ENCODE measurements at regions not wholly inside any gene's neighbourhood (a gene's known extent, or its start where the extent isn't known, plus 50 kb on each side); places are given as distances from the start of the nearest gene placed in this dataset.
A peak's percentile ranks its signal among the peaks of the same experiment; 100 is the strongest.
"Not testable (repeated sequence)": the region's sequence is repeated elsewhere in the genome, so short reads cannot be mapped to it uniquely, and the experiment has no call there.

DNA sequence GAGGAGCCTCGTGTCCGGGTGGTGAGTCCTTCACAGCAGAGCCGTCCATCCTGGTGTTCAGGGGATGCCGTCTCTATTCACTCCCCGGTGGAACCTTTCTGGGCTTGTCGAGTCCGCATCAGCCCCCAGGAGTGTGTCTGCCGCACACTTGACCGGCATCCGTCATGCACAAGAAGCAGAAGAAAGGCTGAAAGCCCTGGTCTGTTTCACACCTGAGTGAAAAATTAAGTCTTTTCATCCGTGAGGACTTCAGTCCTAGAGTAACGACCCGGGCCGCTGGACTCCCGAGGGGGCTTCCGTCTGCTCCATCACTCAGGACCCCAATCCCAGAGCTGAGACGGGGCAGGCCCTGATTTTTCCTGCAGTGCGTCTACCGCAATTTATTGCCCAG lies 332.2 kb downstream of the ADGRD1 start:
- not testable (repeated sequence) for DNase-seq (ENCODE audit: low read depth); H3K4me3 ChIP-seq (ENCODE audit: low read depth, low read length)

DNA sequence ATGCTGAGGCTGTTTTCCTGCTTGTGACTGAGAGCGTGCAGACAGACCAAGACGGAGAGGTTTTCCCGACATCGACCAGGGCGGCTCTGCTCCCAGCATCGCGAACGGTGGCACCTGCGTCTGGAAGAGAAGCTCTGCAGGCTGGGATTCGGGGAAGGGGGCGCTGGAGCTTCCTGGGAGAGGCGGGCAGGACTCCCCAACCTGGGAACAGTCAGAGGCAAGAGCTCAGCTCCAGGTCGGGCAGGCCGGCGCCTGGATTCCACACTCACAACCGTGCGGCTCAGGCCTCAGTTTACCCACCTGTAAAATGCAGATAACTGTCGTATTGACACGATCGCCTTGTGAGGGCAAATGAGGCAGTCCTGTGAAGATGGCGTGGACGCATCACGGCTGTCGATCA lies 332.6 kb downstream of the ADGRD1 start:
- H3K4me3 ChIP-seq (ENCODE audit: low read depth, low read length); DNase-seq (ENCODE audit: low read depth): not testable (repeated sequence)

DNA sequence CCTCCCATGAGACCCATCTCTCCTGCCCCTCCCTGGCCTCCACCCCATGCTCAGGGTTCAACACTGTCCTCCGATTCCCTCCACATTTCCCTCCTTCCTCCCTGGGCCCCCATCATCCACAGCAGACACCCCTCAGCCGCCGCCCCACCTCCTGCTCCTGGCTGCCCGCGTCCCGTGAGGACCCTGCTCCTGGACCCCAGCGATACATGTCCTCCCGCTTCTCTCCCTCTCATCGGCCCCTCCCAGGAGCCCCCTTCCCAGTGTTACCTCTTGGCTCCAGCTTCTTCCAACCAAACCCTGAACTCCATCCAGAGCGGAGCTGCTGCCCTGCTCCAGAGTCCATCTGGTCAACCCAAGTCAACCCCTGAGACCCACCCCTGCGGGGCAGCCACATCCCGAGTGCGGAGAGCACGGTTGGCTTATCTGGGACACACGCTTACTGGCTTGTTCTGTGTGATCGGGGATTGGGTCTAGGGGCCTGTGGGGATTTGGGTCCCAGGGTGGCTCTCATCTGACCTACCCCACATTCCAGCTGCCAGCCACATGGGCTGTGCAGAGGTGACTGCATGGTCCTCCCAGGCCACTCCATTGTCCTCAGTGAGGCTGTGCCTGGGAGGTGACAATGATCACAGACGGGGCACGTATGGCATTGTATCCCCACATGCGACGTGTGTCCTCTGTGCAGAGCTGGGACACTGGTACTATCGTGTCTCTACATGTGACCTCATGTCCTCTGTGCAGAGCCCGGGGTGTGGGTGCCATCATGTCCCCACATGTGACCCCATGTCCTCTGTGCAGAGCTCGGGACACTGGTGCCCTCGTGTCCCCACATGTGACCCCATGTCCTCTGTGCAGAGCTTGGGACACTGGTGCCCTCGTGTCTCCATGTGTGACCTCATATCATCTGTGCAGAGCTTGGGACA lies 333.6 kb downstream of the ADGRD1 start:
- TF ChIP-seq POLR2A (IDR thresholded peaks at IDR 0.05; ENCODE audit: extremely low read depth, insufficient read length) (no peak), MYC (IDR thresholded peaks at IDR 0.05; ENCODE audit: low read depth, low read length) (no peak)
- TF ChIP-seq, protein P1, sequence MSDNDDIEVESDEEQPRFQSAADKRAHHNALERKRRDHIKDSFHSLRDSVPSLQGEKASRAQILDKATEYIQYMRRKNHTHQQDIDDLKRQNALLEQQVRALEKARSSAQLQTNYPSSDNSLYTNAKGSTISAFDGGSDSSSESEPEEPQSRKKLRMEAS (IDR thresholded peaks at IDR 0.05; ENCODE audit: low read depth, low read length): no peak
- TF ChIP-seq, protein P2, sequence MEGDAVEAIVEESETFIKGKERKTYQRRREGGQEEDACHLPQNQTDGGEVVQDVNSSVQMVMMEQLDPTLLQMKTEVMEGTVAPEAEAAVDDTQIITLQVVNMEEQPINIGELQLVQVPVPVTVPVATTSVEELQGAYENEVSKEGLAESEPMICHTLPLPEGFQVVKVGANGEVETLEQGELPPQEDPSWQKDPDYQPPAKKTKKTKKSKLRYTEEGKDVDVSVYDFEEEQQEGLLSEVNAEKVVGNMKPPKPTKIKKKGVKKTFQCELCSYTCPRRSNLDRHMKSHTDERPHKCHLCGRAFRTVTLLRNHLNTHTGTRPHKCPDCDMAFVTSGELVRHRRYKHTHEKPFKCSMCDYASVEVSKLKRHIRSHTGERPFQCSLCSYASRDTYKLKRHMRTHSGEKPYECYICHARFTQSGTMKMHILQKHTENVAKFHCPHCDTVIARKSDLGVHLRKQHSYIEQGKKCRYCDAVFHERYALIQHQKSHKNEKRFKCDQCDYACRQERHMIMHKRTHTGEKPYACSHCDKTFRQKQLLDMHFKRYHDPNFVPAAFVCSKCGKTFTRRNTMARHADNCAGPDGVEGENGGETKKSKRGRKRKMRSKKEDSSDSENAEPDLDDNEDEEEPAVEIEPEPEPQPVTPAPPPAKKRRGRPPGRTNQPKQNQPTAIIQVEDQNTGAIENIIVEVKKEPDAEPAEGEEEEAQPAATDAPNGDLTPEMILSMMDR (IDR thresholded peaks at IDR 0.05; ENCODE audit: low read depth, low read length): no peak
- no peak overlapping the region for H3K4me3 ChIP-seq (ENCODE audit: low read depth, low read length)
- DNase-seq (ENCODE audit: low read depth): no peak

DNA sequence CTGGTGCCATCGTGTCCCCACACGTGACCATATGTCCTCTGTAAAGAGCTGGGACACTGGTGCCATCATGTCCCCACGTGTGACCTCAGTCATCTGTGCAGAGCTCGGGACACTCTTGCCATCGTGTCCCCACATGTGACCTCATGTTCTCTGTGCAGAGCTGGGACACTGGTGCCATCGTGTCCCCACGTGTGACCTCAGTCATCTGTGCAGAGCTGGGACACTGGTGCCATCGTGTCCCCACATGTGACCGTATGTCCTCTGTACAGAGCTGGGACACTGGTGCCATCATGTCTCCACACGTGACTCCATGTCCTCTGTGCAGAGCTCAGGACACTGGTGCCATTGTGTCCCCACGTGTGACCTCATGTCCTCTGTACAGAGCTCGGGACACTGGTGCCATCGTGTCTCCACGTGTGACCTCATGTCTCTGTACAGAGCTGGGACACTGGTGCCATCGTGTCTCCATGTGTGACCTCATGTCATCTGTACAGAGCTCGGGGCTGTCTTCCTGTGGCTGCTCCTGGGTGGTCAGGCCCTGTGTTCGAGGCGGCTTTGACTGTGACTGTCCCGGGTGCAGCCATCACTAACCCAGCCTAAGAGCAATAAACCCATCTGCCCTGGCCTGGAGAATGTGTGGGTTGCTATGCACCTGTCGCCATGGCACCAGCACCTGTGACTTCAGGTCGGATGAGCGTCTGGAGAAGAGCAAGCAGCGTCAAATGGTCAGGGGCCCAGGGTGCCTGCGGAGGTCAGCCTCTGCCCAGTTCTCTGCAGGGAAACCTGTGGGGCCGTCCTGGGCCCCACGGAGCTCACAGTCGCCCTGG lies 334.4 kb downstream of the ADGRD1 start:
- no peak for DNase-seq (ENCODE audit: low read depth)
- TF ChIP-seq, protein P1 (IDR thresholded peaks at IDR 0.05; ENCODE audit: low read depth, low read length): 0 out of 2 replicates have a peak, but pooled peaks have one; percentile 13
- no peak for TF ChIP-seq POLR2A (IDR thresholded peaks at IDR 0.05; ENCODE audit: extremely low read depth, insufficient read length)
- H3K4me3 ChIP-seq (ENCODE audit: low read depth, low read length): no peak overlapping the region

DNA sequence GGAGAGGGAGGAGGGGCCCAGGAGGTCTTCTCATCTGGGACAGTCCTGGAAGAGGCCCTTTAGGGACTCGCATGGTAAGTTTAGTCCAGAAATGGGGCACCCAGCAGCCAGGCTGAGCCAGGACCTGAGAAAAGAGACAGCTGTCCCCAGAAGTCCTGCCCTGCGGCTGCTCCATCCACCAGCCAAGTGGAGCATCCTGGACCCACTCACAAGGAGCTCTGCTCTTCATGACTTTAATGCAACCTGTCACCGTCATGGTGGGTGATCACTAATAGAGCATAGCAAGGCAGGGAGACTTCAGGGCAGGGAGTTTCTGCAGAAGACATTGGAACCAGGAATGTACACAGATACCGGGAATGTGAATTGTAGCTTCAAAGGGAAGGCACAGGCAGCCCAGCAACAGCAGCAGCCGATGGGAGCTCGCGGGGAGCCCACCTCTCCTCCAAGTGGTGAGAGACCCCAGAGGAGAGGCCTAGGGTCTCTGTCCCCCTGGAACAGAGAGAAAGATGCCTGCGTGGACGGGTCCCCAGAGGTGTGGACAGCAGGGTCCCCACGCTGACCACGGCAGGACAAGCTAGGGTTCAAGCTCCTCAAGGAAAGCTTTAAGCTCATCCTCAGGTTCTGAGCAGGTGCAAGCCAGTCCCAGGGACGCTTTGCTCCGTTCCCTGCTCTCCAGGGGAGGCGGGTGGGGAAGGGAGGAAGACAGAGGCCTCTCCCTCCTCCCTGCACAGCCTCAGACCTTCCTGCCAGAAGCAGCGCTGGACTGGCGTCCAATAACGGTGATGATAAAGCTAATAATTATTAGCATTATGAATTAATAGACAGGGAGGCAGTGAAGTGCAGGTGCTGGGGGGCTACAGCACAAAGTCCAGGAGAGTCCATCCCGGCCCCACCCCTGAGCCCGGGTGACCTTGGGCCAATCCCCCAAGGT lies 335.3 kb downstream of the ADGRD1 start:
- not testable (repeated sequence) for H3K4me3 ChIP-seq (ENCODE audit: low read depth, low read length); DNase-seq (ENCODE audit: low read depth)

- not testable (repeated sequence) for DNase-seq (ENCODE audit: low read depth); H3K4me3 ChIP-seq (ENCODE audit: low read depth, low read length)
Measured at GRCh38 chr12:131289807-131290206, 336.1 kb downstream of the ADGRD1 start.

DNA sequence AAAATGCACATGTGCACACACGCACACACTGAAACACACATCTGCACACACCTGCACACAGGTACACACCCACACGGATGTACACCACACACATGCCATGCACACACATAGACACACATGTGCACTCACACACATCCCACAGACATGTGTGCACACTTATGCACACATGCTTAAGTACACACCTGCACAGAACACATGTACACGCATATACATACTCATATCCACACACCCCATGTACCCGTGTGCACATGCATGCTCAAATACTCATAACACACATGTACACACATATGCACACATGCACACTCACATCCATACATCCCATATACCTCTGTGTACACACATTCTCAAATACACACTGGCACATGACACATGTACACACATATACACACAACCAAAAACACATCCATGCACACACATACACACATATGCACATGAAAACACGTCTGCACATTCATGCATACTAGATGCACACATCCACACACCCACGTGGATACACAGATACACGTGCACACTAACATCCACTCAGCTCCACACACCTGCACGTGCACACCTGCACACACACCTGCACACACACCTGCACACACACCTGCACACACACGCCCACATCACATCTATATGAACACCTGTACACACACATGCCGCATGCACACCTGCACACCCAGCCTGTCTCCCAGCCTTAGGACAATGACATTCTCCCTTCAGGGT lies 336.7 kb downstream of the ADGRD1 start:
- TF ChIP-seq MYC (IDR thresholded peaks at IDR 0.05; ENCODE audit: low read depth, low read length): no peak
- TF ChIP-seq, protein P2 (IDR thresholded peaks at IDR 0.05; ENCODE audit: low read depth, low read length): no peak
- no peak overlapping the region for H3K4me3 ChIP-seq (ENCODE audit: low read depth, low read length)
- no peak for DNase-seq (ENCODE audit: low read depth)

DNA sequence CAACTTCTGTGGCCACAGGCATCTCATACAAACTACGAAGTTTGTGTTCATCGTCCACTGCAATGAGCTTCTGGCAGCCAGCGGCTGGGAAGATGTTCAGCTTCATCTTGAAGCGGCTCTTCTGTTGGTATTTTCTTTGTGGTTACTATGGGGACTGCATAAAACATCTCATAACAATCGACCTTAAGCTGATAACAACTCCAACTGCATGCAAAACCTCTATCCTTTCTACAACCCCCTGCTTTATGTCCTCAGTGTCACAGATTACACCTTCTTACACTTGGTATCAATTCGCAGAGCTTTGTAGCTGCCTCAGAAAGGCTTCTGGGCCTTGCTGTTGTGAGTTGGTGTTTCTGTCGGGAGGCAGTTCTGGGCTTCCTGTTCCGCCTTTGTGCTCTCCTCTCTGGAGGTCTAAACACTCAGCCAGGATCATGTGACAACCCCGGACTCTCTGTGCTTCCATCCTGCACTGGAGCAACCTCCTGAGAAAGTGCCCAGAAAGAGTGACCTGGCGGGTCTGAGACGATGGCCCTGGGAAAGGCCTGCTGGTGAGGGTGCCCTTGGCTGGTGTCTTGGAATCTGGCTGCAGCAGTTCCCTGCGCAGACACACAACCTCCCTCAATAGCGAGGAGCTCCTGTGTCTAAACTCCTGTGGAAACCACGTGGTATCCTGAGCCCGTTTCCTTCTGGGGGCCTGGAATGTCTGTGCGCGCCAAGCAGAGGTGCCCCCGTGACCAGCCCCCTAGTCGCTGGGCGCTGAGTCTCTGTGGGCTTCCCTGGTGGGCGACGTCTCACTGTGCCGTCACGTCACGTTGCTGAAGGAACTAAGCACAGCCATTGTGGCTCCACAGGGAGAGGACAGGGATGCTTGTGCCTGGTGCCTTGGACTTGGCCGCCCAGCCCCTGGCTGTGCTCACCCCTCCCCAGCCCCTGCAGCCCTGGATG lies 339.6 kb downstream of the ADGRD1 start:
- H3K4me3 ChIP-seq (ENCODE audit: low read depth, low read length); DNase-seq (ENCODE audit: low read depth): not testable (repeated sequence)

DNA sequence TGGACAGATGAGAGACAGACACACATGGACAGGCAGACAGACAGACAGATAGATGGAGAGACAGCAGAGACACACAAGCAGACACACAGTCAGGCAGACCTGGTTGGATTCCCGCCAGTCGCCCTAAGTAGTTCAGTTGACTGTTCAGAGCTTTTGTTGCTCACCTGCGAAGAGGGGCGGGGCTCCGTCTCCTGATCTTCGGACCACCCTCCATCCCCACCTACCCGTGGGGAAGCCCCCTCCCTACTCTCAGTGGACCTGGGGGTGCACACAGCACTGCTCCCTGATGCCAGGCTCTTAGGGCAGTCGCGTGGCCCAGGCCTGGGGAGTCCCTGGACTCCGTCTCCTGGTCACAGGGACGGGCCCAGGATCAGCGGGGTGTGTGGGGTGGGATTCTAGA lies 341.0 kb downstream of the ADGRD1 start:
- not testable (repeated sequence) for H3K4me3 ChIP-seq (ENCODE audit: low read depth, low read length); DNase-seq (ENCODE audit: low read depth)

DNA sequence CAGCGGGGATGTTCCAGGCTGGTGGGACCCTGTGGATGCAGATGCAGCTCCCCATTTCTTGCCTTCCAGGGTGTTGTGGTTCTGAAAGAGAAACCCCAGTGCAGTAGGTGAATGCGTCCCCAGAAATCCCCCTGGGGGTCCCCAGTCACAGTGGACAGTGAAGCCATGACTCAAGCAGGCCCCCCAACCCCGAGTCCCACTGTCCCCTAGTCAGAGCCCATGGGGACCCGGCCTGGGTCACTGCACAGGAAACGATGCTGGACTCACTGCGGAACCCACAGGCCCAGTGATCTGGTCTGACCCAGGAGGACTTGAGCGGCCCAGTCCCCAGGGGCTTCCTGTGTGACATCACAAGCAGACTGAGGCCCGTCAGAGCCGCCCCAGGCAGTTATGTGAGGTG lies 341.4 kb downstream of the ADGRD1 start:
- DNase-seq (ENCODE audit: low read depth); H3K4me3 ChIP-seq (ENCODE audit: low read depth, low read length): not testable (repeated sequence)

DNA sequence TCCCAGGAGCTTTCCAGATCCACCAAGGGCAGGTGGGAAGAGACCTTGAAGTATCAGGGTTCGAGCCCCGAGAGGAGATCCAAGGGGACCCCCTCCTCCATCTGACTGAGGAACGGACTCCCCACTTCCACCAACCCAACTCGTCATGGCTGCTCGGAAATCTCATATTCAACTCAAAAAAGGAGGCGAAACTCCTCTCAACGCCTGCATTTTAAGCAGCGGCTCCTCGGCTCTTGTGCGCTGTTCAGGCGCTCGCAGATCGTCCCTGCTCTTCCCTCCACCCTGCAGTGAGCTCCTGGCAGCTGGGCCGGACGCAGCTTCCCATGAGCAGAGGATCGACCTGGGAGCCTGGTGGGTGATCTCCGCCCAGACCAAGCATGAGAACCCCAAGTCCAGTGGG lies 341.9 kb downstream of the ADGRD1 start:
- not testable (repeated sequence) for DNase-seq (ENCODE audit: low read depth); H3K4me3 ChIP-seq (ENCODE audit: low read depth, low read length)

GRCh38 chr12:131296136-131296535 lies 342.4 kb downstream of the ADGRD1 start:
- H3K4me3 ChIP-seq (ENCODE audit: low read depth, low read length); DNase-seq (ENCODE audit: low read depth): not testable (repeated sequence)

- DNase-seq (ENCODE audit: low read depth); H3K4me3 ChIP-seq (ENCODE audit: low read depth, low read length): not testable (repeated sequence)
Measured at GRCh38 chr12:131296651-131297050, 342.9 kb downstream of the ADGRD1 start.

All from NB4 (cell line).